HEK293 (cell line): ENCODE measurements at regions not wholly inside any gene's neighbourhood (a gene's known extent, or its start where the extent isn't known, plus 50 kb on each side); places are given as distances from the start of the nearest gene placed in this dataset.

Experiments
- CTCF ChIA-PET: fragments of 350-600 bp; formaldehyde crosslinking; extraction: SDS; loops from one replicate; lab custom pipeline; 2021; ENCODE audit warnings: antibody characterized with exemption; lab: Yijun Ruan, JAX
- POLR2A ChIA-PET: fragments of 300-600 bp; formaldehyde crosslinking; extraction: SDS; loops from one replicate; lab custom pipeline; 2020; ENCODE audit warnings: antibody characterized with exemption, inconsistent platforms; lab: Yijun Ruan, JAX
- H3K27ac ChIP-seq: fragments of 200-500 bp; sonication (Bioruptor generic); 2 replicates; pipeline ENCODE4 v1.5.1; 2014; ENCODE audit warnings: low read depth, low read length, control low read depth, inconsistent platforms; ENCODE audit errors: extremely low read depth
- H3K36me3 ChIP-seq, 2 experiments: fragments of 200-500 bp in 1 of 2; sonication (Bioruptor generic) in 1 of 2; 1 replicate in 1 of 2; 2 replicates in 1 of 2; pipeline ENCODE4 v1.5.1; 2014 to 2017; ENCODE audit warnings: inconsistent platforms in 2 of 2, low read length in 2 of 2; ENCODE audit not compliant: control insufficient read depth in 2 of 2, insufficient read depth in 1 of 2
- H3K4me1 ChIP-seq: fragments of 200-500 bp; sonication (Bioruptor generic); 2 replicates; pipeline ENCODE4 v1.5.1; 2014; ENCODE audit warnings: mild to moderate bottlenecking, low read length, inconsistent platforms; ENCODE audit not compliant: control insufficient read depth, insufficient read depth
- H3K4me3 ChIP-seq: 2 replicates; pipeline ENCODE4 v1.5.1; 2011; ENCODE audit warnings: low read depth, mild to moderate bottlenecking, control low read depth, low read length, moderate library complexity
- H3K9me3 ChIP-seq: fragments of 200-500 bp; sonication (Bioruptor generic); 2 replicates; pipeline ENCODE4 v1.5.1; 2014; ENCODE audit warnings: low read depth, low read length, inconsistent platforms; ENCODE audit not compliant: control insufficient read depth, insufficient read depth
- FEZF1 ChIP-seq: fragments of 450-650 bp; formaldehyde crosslinking; IDR thresholded peaks from 2 replicates; pipeline ENCODE4 v1.5.1; 2016; ENCODE audit warnings: missing biosample characterization, missing genetic modification characterization
- KLF10 ChIP-seq: fragments of 450-650 bp; IDR thresholded peaks from 2 replicates; pipeline ENCODE4 v1.5.1; 2018; ENCODE audit warnings: missing biosample characterization, mild to moderate bottlenecking, missing genetic modification characterization
- SP2 ChIP-seq: fragments of 450-650 bp; formaldehyde crosslinking; IDR thresholded peaks from 2 replicates; pipeline ENCODE4 v1.5.1; 2016; ENCODE audit warnings: missing biosample characterization, missing genetic modification characterization
- ZNF121 ChIP-seq: fragments of 450-650 bp; formaldehyde crosslinking; IDR thresholded peaks from 2 replicates; pipeline ENCODE4 v1.5.1; 2016; ENCODE audit warnings: missing biosample characterization, missing genetic modification characterization
- ZNF146 ChIP-seq: fragments of 450-650 bp; formaldehyde crosslinking; IDR thresholded peaks from 2 replicates; pipeline ENCODE4 v1.5.1; 2016; ENCODE audit warnings: missing biosample characterization, missing genetic modification characterization
- ZNF155 ChIP-seq: fragments of 450-650 bp; formaldehyde crosslinking; IDR thresholded peaks from 2 replicates; pipeline ENCODE4 v1.5.1; 2016; ENCODE audit warnings: missing biosample characterization, missing genetic modification characterization
- ZNF248 ChIP-seq: fragments of 450-650 bp; formaldehyde crosslinking; IDR thresholded peaks from 2 replicates; pipeline ENCODE4 v1.5.1; 2017; ENCODE audit warnings: missing biosample characterization, missing genetic modification characterization
- ZNF354C ChIP-seq: fragments of 450-650 bp; formaldehyde crosslinking; IDR thresholded peaks from 2 replicates; pipeline ENCODE4 v1.5.1; 2016; ENCODE audit warnings: missing biosample characterization, missing genetic modification characterization, low read depth, borderline replicate concordance
- ZNF664 ChIP-seq: fragments of 450-650 bp; formaldehyde crosslinking; IDR thresholded peaks from 2 replicates; pipeline ENCODE4 v1.5.1; 2016; ENCODE audit warnings: missing biosample characterization, missing genetic modification characterization
- ZNF701 ChIP-seq: fragments of 450-650 bp; formaldehyde crosslinking; IDR thresholded peaks from 2 replicates; pipeline ENCODE4 v1.5.1; 2016; ENCODE audit warnings: missing biosample characterization, missing genetic modification characterization
- ZNF747 ChIP-seq: fragments of 450-650 bp; formaldehyde crosslinking; IDR thresholded peaks from 2 replicates; pipeline ENCODE4 v1.5.1; 2016; ENCODE audit warnings: missing biosample characterization, missing genetic modification characterization
- ZNF776 ChIP-seq: fragments of 450-650 bp; formaldehyde crosslinking; IDR thresholded peaks from 2 replicates; pipeline ENCODE4 v1.5.0; 2017; ENCODE audit warnings: missing biosample characterization, missing genetic modification characterization, borderline replicate concordance
- ZNF791 ChIP-seq: fragments of 450-650 bp; formaldehyde crosslinking; IDR thresholded peaks from 2 replicates; pipeline ENCODE4 v1.5.1; 2016; ENCODE audit warnings: missing biosample characterization, missing genetic modification characterization
- TF ChIP-seq, protein P1 (sequence below): fragments of 450-650 bp; formaldehyde crosslinking; IDR thresholded peaks from 2 replicates; pipeline ENCODE4 v1.5.1; 2016; ENCODE audit warnings: missing biosample characterization, missing genetic modification characterization
- TF ChIP-seq, protein P2 (sequence below): fragments of 450-650 bp; formaldehyde crosslinking; IDR thresholded peaks from 2 replicates; pipeline ENCODE4 v1.5.1; 2017; ENCODE audit warnings: missing biosample characterization, missing genetic modification characterization
- TF ChIP-seq, protein P3 (sequence below): fragments of 450-650 bp; formaldehyde crosslinking; IDR thresholded peaks from 2 replicates; pipeline ENCODE4 v1.5.1; 2017; ENCODE audit warnings: missing biosample characterization, missing genetic modification characterization
- TF ChIP-seq, protein P4 (sequence below): fragments of 450-650 bp; formaldehyde crosslinking; IDR thresholded peaks from 2 replicates; pipeline ENCODE4 v1.5.1; 2016; ENCODE audit warnings: missing biosample characterization, missing genetic modification characterization

DNA sequence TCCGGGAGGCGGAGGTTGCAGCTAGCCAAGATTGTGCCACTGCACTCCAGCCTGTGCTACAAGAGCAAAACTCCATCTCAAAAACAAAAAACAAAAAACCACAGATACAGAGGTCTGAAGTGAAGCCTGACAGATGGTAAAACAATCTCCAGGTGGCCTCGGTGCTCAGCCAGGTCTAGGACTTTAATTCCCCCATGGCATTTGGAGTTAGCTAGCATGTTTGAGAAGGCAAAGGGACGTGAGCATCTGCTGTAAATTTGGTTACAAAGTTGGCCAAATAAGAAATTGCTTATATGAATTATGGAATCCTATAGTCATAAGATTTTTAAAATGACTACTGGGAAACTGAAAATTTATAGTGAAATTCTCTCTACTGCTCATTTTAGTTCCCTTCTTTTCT is 98.3 kb upstream of the FMN2 start:
- CTCF ChIA-PET, result interaction anchor here (0.8 to 1.3 kb wide), 2 partner anchors 18 to 42 kb away, joined by 4 to 5 read pairs; no protein-coding TSS in a partner anchor
- Histone ChIP-seq H3K9me3 (no peaks in the 10 kb centered on the region), H3K4me3 (no peak overlapping the region), H3K4me1 (no peaks in the 10 kb centered on the region), H3K27ac (no peak overlapping the region), H3K36me3 (no peaks in the 10 kb centered on the region)
- TF ChIP-seq ZNF248 (tag by site-specific recombination) (no peak), ZNF776 (tag by site-specific recombination) (no peak), ZNF701 (tag by site-specific recombination) (no peak), SP2 (tag by site-specific recombination) (no peak), ZNF747 (no peak), ZNF664 (tag by site-specific recombination) (no peak), KLF10 (no peak), ZNF791 (tag by site-specific recombination) (no peak), FEZF1 (tag by site-specific recombination) (no peak), ZNF121 (tag by site-specific recombination) (no peak), ZNF146 (tag by site-specific recombination) (no peak)
- TF ChIP-seq, protein P1, sequence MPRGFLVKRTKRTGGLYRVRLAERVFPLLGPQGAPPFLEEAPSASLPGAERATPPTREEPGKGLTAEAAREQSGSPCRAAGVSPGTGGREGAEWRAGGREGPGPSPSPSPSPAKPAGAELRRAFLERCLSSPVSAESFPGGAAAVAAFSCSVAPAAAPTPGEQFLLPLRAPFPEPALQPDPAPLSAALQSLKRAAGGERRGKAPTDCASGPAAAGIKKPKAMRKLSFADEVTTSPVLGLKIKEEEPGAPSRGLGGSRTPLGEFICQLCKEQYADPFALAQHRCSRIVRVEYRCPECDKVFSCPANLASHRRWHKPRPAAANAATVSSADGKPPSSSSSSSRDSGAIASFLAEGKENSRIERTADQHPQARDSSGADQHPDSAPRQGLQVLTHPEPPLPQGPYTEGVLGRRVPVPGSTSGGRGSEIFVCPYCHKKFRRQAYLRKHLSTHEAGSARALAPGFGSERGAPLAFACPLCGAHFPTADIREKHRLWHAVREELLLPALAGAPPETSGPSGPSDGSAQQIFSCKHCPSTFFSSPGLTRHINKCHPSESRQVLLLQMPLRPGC (tag by site-specific recombination), result no peak
- TF ChIP-seq, protein P2, sequence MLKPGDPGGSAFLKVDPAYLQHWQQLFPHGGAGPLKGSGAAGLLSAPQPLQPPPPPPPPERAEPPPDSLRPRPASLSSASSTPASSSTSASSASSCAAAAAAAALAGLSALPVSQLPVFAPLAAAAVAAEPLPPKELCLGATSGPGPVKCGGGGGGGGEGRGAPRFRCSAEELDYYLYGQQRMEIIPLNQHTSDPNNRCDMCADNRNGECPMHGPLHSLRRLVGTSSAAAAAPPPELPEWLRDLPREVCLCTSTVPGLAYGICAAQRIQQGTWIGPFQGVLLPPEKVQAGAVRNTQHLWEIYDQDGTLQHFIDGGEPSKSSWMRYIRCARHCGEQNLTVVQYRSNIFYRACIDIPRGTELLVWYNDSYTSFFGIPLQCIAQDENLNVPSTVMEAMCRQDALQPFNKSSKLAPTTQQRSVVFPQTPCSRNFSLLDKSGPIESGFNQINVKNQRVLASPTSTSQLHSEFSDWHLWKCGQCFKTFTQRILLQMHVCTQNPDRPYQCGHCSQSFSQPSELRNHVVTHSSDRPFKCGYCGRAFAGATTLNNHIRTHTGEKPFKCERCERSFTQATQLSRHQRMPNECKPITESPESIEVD (tag by site-specific recombination), result no peak
- POLR2A ChIA-PET, result no interaction called here

DNA sequence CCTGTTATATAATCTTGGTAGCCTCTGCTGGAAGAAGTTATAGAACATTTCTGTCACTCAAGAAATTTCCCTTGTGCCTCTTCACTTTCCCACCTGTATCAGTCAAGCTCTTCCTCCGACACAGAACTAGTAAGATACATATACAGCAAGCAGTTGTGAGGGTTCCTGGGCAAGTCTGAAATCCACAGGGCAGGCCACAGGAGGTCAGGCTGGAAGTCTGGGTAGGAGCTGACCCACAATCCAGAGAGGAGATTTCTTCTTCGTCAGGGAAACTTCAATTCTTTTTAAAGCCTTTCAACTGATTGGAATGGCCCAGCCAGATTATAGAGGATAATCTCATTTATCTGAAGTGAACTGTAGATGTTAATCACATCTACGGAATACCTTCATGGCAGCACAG is 96.4 kb upstream of the FMN2 start:
- Histone ChIP-seq H3K36me3 (no peaks in the 10 kb centered on the region), H3K27ac (no peak overlapping the region), H3K4me1 (no peaks in the 10 kb centered on the region), H3K9me3 (no peaks in the 10 kb centered on the region), H3K4me3 (no peak overlapping the region)
- POLR2A ChIA-PET, result no interaction called here
- CTCF ChIA-PET, result interaction anchor here (0.5 to 3.2 kb wide), 6 partner anchors 8 to 613 kb away, joined by 3 to 31 read pairs (median 4); no protein-coding TSS in a partner anchor
- TF ChIP-seq, protein P3, sequence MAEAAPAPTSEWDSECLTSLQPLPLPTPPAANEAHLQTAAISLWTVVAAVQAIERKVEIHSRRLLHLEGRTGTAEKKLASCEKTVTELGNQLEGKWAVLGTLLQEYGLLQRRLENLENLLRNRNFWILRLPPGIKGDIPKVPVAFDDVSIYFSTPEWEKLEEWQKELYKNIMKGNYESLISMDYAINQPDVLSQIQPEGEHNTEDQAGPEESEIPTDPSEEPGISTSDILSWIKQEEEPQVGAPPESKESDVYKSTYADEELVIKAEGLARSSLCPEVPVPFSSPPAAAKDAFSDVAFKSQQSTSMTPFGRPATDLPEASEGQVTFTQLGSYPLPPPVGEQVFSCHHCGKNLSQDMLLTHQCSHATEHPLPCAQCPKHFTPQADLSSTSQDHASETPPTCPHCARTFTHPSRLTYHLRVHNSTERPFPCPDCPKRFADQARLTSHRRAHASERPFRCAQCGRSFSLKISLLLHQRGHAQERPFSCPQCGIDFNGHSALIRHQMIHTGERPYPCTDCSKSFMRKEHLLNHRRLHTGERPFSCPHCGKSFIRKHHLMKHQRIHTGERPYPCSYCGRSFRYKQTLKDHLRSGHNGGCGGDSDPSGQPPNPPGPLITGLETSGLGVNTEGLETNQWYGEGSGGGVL, result no peak
- TF ChIP-seq, protein P4, sequence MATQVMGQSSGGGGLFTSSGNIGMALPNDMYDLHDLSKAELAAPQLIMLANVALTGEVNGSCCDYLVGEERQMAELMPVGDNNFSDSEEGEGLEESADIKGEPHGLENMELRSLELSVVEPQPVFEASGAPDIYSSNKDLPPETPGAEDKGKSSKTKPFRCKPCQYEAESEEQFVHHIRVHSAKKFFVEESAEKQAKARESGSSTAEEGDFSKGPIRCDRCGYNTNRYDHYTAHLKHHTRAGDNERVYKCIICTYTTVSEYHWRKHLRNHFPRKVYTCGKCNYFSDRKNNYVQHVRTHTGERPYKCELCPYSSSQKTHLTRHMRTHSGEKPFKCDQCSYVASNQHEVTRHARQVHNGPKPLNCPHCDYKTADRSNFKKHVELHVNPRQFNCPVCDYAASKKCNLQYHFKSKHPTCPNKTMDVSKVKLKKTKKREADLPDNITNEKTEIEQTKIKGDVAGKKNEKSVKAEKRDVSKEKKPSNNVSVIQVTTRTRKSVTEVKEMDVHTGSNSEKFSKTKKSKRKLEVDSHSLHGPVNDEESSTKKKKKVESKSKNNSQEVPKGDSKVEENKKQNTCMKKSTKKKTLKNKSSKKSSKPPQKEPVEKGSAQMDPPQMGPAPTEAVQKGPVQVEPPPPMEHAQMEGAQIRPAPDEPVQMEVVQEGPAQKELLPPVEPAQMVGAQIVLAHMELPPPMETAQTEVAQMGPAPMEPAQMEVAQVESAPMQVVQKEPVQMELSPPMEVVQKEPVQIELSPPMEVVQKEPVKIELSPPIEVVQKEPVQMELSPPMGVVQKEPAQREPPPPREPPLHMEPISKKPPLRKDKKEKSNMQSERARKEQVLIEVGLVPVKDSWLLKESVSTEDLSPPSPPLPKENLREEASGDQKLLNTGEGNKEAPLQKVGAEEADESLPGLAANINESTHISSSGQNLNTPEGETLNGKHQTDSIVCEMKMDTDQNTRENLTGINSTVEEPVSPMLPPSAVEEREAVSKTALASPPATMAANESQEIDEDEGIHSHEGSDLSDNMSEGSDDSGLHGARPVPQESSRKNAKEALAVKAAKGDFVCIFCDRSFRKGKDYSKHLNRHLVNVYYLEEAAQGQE (tag by site-specific recombination), result no peak
- TF ChIP-seq ZNF354C (tag by site-specific recombination) (no peak), ZNF155 (tag by site-specific recombination) (no peak)
